ENCODE measurements at regions not wholly inside any gene's neighbourhood (a gene's known extent, or its start where the extent isn't known, plus 50 kb on each side); places are given as distances from the start of the nearest gene placed in this dataset.

GRCh38 chr9:115276621-115277020, 158.7 kb upstream of the TNC start:
- TF ChIP-seq CTCF (IDR thresholded peaks at IDR 0.05), result no peak
- no peak for TF ChIP-seq POLR2AphosphoS5 (IDR thresholded peaks at IDR 0.05)
- TF ChIP-seq EP300 (IDR thresholded peaks at IDR 0.05), result no peak
- TF ChIP-seq POLR2A (IDR thresholded peaks at IDR 0.05), result no peak
- Histone ChIP-seq H3K9me3 (no peaks in the 10 kb centered on the region), H3K27ac (no peak overlapping the region), H3K4me3 (no peak overlapping the region), H3K27me3 (no peaks in the 10 kb centered on the region), H3K4me1 (no peaks in the 10 kb centered on the region), H3K36me3 (no peaks in the 10 kb centered on the region)
- DNase-seq, result no peak
- WGBS, 2 donors, result 100% methylated on average over 2 of the region's 2 CpGs
- ATAC-seq (ENCODE audit: low FRiP score in 2 of 2), result no peak

GRCh38 chr9:115277301-115277700, 159.3 kb upstream of the TNC start:
- Histone ChIP-seq H3K4me3 (no peak overlapping the region), H3K27me3 (no peaks in the 10 kb centered on the region), H3K27ac (no peak overlapping the region), H3K4me1 (no peaks in the 10 kb centered on the region), H3K9me3 (no peaks in the 10 kb centered on the region), H3K36me3 (no peaks in the 10 kb centered on the region)
- no peak for ATAC-seq (ENCODE audit: low FRiP score in 2 of 2)
- 85 to 95% methylated on average over 3 of the region's 3 CpGs for WGBS, 2 donors
- TF ChIP-seq EP300 (IDR thresholded peaks at IDR 0.05) (no peak), POLR2A (IDR thresholded peaks at IDR 0.05) (no peak), CTCF (IDR thresholded peaks at IDR 0.05) (no peak), POLR2AphosphoS5 (IDR thresholded peaks at IDR 0.05) (no peak)
- DNase-seq, result no peak

- Histone ChIP-seq H3K4me1 (no peaks in the 10 kb centered on the region), H3K27ac (no peak overlapping the region), H3K4me3 (no peak overlapping the region), H3K9me3 (no peaks in the 10 kb centered on the region), H3K27me3 (no peaks in the 10 kb centered on the region), H3K36me3 (no peaks in the 10 kb centered on the region)
- TF ChIP-seq POLR2A (IDR thresholded peaks at IDR 0.05) (no peak), POLR2AphosphoS5 (IDR thresholded peaks at IDR 0.05) (no peak), CTCF (IDR thresholded peaks at IDR 0.05) (no peak), EP300 (IDR thresholded peaks at IDR 0.05) (no peak)
- 72 to 76% methylated on average over 4 of the region's 4 CpGs for WGBS, 2 donors
- no peak for ATAC-seq (ENCODE audit: low FRiP score in 2 of 2)
- DNase-seq, result no peak
These were observed 160.5 kb upstream of the TNC start for GRCh38 chr9:115278326-115279035.

GRCh38 chr9:115283395-115283794, 165.4 kb upstream of the TNC start:
- H3K27ac ChIP-seq, result no peak overlapping the region
- DNase-seq, result no peak
- TF ChIP-seq POLR2A (IDR thresholded peaks at IDR 0.05) (no peak), POLR2AphosphoS5 (IDR thresholded peaks at IDR 0.05) (no peak), CTCF (IDR thresholded peaks at IDR 0.05) (no peak), EP300 (IDR thresholded peaks at IDR 0.05) (no peak)
- H3K4me1 ChIP-seq, result no peaks in the 10 kb centered on the region
- no peak overlapping the region for H3K4me3 ChIP-seq
- H3K9me3 ChIP-seq, result no peaks in the 10 kb centered on the region
- WGBS, 2 donors, result 83 to 90% methylated on average over 1 of the region's 1 CpG
- no peaks in the 10 kb centered on the region for H3K27me3 ChIP-seq
- H3K36me3 ChIP-seq, result no peaks in the 10 kb centered on the region
- no peak for ATAC-seq (ENCODE audit: low FRiP score in 2 of 2)

GRCh38 chr9:115285836-115286235, 167.9 kb upstream of the TNC start:
- H3K36me3 ChIP-seq, result no peaks in the 10 kb centered on the region
- no peak overlapping the region for H3K27ac ChIP-seq
- H3K27me3 ChIP-seq, result no peaks in the 10 kb centered on the region
- DNase-seq (no peak), ATAC-seq (ENCODE audit: low FRiP score in 2 of 2) (no peak)
- no peaks in the 10 kb centered on the region for H3K4me1 ChIP-seq
- TF ChIP-seq CTCF (IDR thresholded peaks at IDR 0.05) (no peak), POLR2A (IDR thresholded peaks at IDR 0.05) (no peak), EP300 (IDR thresholded peaks at IDR 0.05) (no peak)
- no peaks in the 10 kb centered on the region for H3K9me3 ChIP-seq
- no peak overlapping the region for H3K4me3 ChIP-seq

All from upper lobe of left lung (tissue), 6 donors.